K562 (cell line): ENCODE measurements at regions not wholly inside any gene's neighbourhood (a gene's known extent, or its start where the extent isn't known, plus 50 kb on each side); places are given as distances from the start of the nearest gene placed in this dataset.
"Not testable (repeated sequence)": the region's sequence is repeated elsewhere in the genome, so short reads cannot be mapped to it uniquely, and the experiment has no call there.

Source experiments
- ATAC-seq: fragments of 200-7000 bp; cut with Tn5 transposase; 3 replicates; pipeline ENCODE4 v1.9.1; 2020; ENCODE audit warnings: moderate library complexity
- BruUV-seq: library from RNA; stranded (reverse); fragments of 400-500 nt; replicated peaks from 2 replicates; lab custom pipeline; 2021; lab: Mats Ljungman, UMichigan
- CTCF ChIA-PET: fragments of 300-600 bp; formaldehyde crosslinking; extraction: SDS; loops from one replicate; lab custom pipeline; 2021; ENCODE audit warnings: low intra/inter-chr PET ratio; lab: Yijun Ruan, JAX
- POLR2A ChIA-PET: fragments of 300-600, 350-650 bp; sonication (Branson Sonifier 250); formaldehyde crosslinking; extraction: SDS; loops from one replicate; lab custom pipeline; 2021; ENCODE audit warnings: antibody characterized with exemption, inconsistent platforms; lab: Yijun Ruan, JAX
- DNase-seq, 4 experiments: peaks; one replicate each; pipeline versions ENCODE4 v3.0.0 to v3.0.0-alpha.2; 2011 to 2018; ENCODE audit warnings: low spot score in 3 of 4, mixed read lengths in 3 of 4; ENCODE audit errors: extremely low read depth in 1 of 4
- FAIRE-seq: peaks from 2 replicates; lab custom pipeline; 2011; peaks lifted over from hg19 to GRCh38; lab: Jason Lieb, UNC
- H2AFZ ChIP-seq: 2 replicates; pipeline ENCODE4 v1.6.0; 2011; ENCODE audit warnings: low read depth, low read length, control low read depth, inconsistent platforms
- H3K27ac ChIP-seq: fragments of 200-600 bp; 3 replicates; pipeline ENCODE4 v1.8.0; 2011; ENCODE audit warnings: low read depth, mild to moderate bottlenecking, control low read depth, inconsistent platforms, low read length, moderate library complexity, mixed read lengths; ENCODE audit errors: extremely low read depth
- H3K27me3 ChIP-seq, 2 experiments: fragments of 300-600 bp in 1 of 2; 2 replicates in 1 of 2; 3 replicates in 1 of 2; pipeline versions ENCODE4 v1.6.0 to v1.8.0; 2011; ENCODE audit warnings: inconsistent platforms in 2 of 2, low read length in 2 of 2, mild to moderate bottlenecking in 1 of 2, mixed read lengths in 1 of 2, moderate library complexity in 1 of 2; ENCODE audit not compliant: control insufficient read depth in 2 of 2, insufficient read depth in 2 of 2
- H3K36me3 ChIP-seq: fragments of 300-600 bp; 3 replicates; pipeline ENCODE4 v1.8.0; 2011; ENCODE audit warnings: mild to moderate bottlenecking, low read length, inconsistent platforms; ENCODE audit not compliant: control insufficient read depth, insufficient read depth
- H3K4me1 ChIP-seq, 2 experiments: fragments of 200-600 bp in 1 of 2; replicated peaks in 1 of 2; 2 replicates in 1 of 2; 3 replicates in 1 of 2; pipeline versions ENCODE4 v1.5.1 to v1.8.0; 2011; ENCODE audit warnings: inconsistent platforms in 2 of 2, low read length in 2 of 2, mild to moderate bottlenecking in 1 of 2, mixed read lengths in 1 of 2, moderate library complexity in 1 of 2; ENCODE audit not compliant: control insufficient read depth in 2 of 2, insufficient read depth in 2 of 2
- H3K4me2 ChIP-seq: 2 replicates; pipeline ENCODE4 v1.6.1; 2011; ENCODE audit warnings: low read length, control low read depth, inconsistent platforms, mixed read lengths; ENCODE audit not compliant: insufficient read depth
- H3K4me3 ChIP-seq: fragments of 200-600 bp; sonication (generic), shearing (Covaris generic); 2 replicates; pipeline ENCODE4 v1.5.1; 2016; ENCODE audit warnings: control low read depth, inconsistent platforms
- H3K79me2 ChIP-seq: fragments of 200-600 bp; 3 replicates; pipeline ENCODE4 v1.8.0; 2011; ENCODE audit warnings: low read length, inconsistent platforms; ENCODE audit not compliant: control insufficient read depth, insufficient read depth
- H3K9ac ChIP-seq, 2 experiments: 2 replicates each; pipeline versions ENCODE4 v1.6.0 to v1.6.1; 2011; ENCODE audit warnings: low read depth in 2 of 2, low read length in 2 of 2, control low read depth in 1 of 2, inconsistent platforms in 1 of 2, mild to moderate bottlenecking in 1 of 2, mixed read lengths in 1 of 2; ENCODE audit not compliant: insufficient read depth in 1 of 2
- H3K9me1 ChIP-seq: one replicate; pipeline ENCODE4 v1.6.0; 2011; ENCODE audit warnings: inconsistent platforms, mild to moderate bottlenecking, low read length, moderate library complexity; ENCODE audit not compliant: control insufficient read depth, insufficient read depth
- H3K9me3 ChIP-seq: replicated peaks from 2 replicates; pipeline ENCODE4 v1.5.1; 2011; ENCODE audit warnings: low read depth, low read length, inconsistent platforms; ENCODE audit not compliant: control insufficient read depth, insufficient read depth
- H4K20me1 ChIP-seq: replicated peaks from 2 replicates; pipeline ENCODE4 v1.6.1; 2011; ENCODE audit warnings: low read length, inconsistent platforms, mixed read lengths; ENCODE audit not compliant: control insufficient read depth, insufficient read depth
- ATF1 ChIP-seq, 2 experiments: fragments of 450-650 bp in 1 of 2; IDR thresholded peaks; 2 replicates each; pipeline ENCODE4 v1.6.1; 2016; ENCODE audit warnings: missing compliant biosample characterization in 1 of 2, missing genetic modification characterization in 1 of 2
- BHLHE40 ChIP-seq: IDR thresholded peaks from 2 replicates; pipeline ENCODE4 v1.6.1; 2011; ENCODE audit warnings: low read length, improper control_type of control experiment
- L3MBTL2 ChIP-seq: fragments of 450-650 bp; IDR thresholded peaks from 2 replicates; pipeline ENCODE4 v1.6.1; 2016; ENCODE audit warnings: mild to moderate bottlenecking, moderate library complexity
- SMC3 ChIP-seq: conservative IDR thresholded peaks from 2 replicates; pipeline ENCODE4 v1.6.1; 2011; ENCODE audit warnings: low read depth, low read length, improper control_type of control experiment; ENCODE audit not compliant: insufficient read depth
- WGBS: fragments of 100-300 bp; shearing (Covaris generic); methylation state at CpG from one replicate; pipeline ENCODE4 v1.1.6; 2016; ENCODE audit warnings: low coverage, mixed read lengths; ENCODE audit not compliant: insufficient coverage; ENCODE audit errors: missing lambda C conversion rate; 5-methylcytosine and 5-hydroxymethylcytosine counted together
- in situ Hi-C: fragments of 300-500 bp; cut with MboI; formaldehyde crosslinking; loops from 4 replicates; pipeline ENCODE4 v1.15.0; 2018; ENCODE audit warnings: inconsistent platforms, mixed read lengths
- intact Hi-C: fragments of 100-400 bp; cut with micrococcal nuclease; formaldehyde crosslinking; loops from 2 replicates; pipeline ENCODE4 v1.14.2; 2022
- TF ChIP-seq, protein P1 (sequence below): IDR thresholded peaks from 2 replicates; pipeline ENCODE4 v1.6.1; 2011; ENCODE audit warnings: borderline replicate concordance, low read depth, mild to moderate bottlenecking, moderate library complexity, low read length; ENCODE audit not compliant: insufficient read depth, poor library complexity, severe bottlenecking
- TF ChIP-seq, protein P2 (sequence below): sonication (generic); formaldehyde crosslinking; IDR thresholded peaks from 2 replicates; pipeline ENCODE4 v1.5.0; 2020; ENCODE audit warnings: missing genetic modification reagents
- TF ChIP-seq, protein P3 (sequence below): sonication (generic); formaldehyde crosslinking; IDR thresholded peaks from 2 replicates; pipeline ENCODE4 v1.9.0; 2022; ENCODE audit warnings: mild to moderate bottlenecking, missing genetic modification reagents

DNA sequence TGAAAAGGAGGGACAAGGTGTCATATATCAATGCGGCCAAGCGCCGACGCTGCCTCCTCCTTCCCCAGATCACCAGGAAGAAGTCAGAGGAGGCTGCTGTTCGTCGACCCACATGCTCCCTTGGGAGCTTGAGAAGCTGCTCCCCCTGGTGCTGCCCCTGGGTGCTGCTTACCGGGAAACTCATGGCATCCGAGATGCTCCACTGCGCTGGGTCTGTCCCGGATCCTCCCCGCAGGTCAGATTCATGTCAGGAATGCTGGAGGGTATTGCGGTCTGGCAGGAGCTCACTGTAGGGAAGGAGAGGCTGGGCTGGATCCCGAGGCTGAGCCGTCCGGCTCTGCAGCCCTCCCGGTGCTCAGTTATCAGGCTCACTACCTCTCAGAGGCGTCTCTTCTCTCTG is 123.7 kb upstream of the FAM20C start (continued):
- TF ChIP-seq, protein P1, sequence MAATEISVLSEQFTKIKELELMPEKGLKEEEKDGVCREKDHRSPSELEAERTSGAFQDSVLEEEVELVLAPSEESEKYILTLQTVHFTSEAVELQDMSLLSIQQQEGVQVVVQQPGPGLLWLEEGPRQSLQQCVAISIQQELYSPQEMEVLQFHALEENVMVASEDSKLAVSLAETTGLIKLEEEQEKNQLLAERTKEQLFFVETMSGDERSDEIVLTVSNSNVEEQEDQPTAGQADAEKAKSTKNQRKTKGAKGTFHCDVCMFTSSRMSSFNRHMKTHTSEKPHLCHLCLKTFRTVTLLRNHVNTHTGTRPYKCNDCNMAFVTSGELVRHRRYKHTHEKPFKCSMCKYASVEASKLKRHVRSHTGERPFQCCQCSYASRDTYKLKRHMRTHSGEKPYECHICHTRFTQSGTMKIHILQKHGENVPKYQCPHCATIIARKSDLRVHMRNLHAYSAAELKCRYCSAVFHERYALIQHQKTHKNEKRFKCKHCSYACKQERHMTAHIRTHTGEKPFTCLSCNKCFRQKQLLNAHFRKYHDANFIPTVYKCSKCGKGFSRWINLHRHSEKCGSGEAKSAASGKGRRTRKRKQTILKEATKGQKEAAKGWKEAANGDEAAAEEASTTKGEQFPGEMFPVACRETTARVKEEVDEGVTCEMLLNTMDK = peak; percentile 83
- 0 out of 2 replicates have a peak, but pooled peaks have one; percentile 9 for TF ChIP-seq SMC3
- no peak for TF ChIP-seq ATF1 (CRISPR knock-in tag; IDR thresholded peaks at IDR 0.05)
- 0 out of 2 replicates have a peak, but pooled peaks have one; percentile 28 for TF ChIP-seq ATF1 (tag; IDR thresholded peaks at IDR 0.05)
- TF ChIP-seq, protein P2, sequence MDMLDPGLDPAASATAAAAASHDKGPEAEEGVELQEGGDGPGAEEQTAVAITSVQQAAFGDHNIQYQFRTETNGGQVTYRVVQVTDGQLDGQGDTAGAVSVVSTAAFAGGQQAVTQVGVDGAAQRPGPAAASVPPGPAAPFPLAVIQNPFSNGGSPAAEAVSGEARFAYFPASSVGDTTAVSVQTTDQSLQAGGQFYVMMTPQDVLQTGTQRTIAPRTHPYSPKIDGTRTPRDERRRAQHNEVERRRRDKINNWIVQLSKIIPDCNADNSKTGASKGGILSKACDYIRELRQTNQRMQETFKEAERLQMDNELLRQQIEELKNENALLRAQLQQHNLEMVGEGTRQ (CRISPR knock-in tag) = peak; percentile 56
- TF ChIP-seq, protein P3, sequence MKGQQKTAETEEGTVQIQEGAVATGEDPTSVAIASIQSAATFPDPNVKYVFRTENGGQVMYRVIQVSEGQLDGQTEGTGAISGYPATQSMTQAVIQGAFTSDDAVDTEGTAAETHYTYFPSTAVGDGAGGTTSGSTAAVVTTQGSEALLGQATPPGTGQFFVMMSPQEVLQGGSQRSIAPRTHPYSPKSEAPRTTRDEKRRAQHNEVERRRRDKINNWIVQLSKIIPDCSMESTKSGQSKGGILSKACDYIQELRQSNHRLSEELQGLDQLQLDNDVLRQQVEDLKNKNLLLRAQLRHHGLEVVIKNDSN (CRISPR knock-in tag) = peak; percentile 81
- peak; percentile 31; the same call in 1 of the 2 replicates for TF ChIP-seq BHLHE40
- TF ChIP-seq L3MBTL2 = peak; percentile 91

DNA sequence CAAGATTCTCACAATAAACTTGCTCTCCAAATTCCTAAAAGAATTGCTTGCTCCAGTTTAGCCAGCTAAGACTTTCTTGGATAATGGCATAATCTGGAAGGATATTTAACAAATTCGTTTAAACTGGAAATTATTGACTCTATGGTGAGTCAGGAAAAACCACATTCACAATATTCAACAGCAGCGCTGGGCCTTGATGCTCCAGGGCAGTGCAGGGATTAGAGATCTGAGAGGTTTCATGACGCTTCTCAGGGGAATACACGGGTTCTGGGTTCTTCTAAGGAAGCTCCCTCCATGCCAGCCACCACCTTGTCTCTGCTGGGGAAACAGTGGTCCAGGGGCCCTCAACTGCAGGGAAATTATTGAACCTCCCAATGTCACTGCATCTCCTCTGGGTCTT is 123.3 kb upstream of the FAM20C start:
- DNase-seq, intact Hi-C loops, ATAC-seq, H3K4me3 ChIP-seq, CTCF ChIA-PET, H3K4me1 ChIP-seq, H2AFZ ChIP-seq, H3K9me1 ChIP-seq, H3K36me3 ChIP-seq, POLR2A ChIA-PET, BruUV-seq, in situ Hi-C loops, H3K27ac ChIP-seq, H4K20me1 ChIP-seq, FAIRE-seq, H3K79me2 ChIP-seq, H3K9me3 ChIP-seq, H3K4me2 ChIP-seq, H3K9ac ChIP-seq: not testable (repeated sequence)
- peaks cover 34 to 48% of the 10 kb centered on the region in 2 experiments for H3K27me3 ChIP-seq
- WGBS = no CpG with 5 or more reads among the region's 4 CpGs

DNA sequence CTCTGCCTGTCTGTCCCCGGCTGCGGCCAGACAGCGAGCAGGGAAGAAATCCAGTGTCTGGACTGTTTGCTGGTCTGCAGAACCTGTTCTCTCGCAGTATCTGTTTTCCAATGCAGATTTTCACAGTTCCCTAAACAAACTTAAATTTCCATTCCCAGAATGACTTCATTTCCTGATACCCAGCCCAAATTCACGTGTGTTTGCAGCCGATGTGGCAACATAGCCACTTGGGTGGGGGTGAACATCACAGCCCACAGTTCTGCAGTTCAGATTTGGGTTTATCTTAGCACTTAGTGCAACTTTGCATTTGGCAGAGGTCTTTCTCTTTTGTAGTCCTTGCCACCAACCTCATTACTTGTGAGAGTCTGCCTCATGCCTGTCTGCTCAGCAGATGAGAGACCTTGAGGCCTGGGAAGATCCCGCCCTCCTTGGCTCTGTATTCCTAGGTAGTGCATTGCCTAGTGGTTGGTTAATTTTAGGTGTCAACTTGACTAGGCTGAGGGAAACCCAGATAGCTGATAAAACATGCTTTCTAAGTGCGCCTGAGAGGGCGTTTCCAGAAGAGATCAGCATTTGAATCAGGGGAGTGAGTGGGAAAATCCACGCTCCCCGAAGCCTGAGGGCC is 122.8 kb upstream of the FAM20C start:
- 4% methylated on average over 6 of the region's 11 CpGs for WGBS
- H3K4me2 ChIP-seq, H3K9ac ChIP-seq, H3K27ac ChIP-seq, H3K4me1 ChIP-seq, CTCF ChIA-PET, H4K20me1 ChIP-seq, DNase-seq, POLR2A ChIA-PET, H2AFZ ChIP-seq, H3K9me3 ChIP-seq, ATAC-seq, H3K36me3 ChIP-seq, BruUV-seq, H3K9me1 ChIP-seq, intact Hi-C loops, in situ Hi-C loops, H3K79me2 ChIP-seq, H3K4me3 ChIP-seq, FAIRE-seq: not testable (repeated sequence)
- H3K27me3 ChIP-seq = peaks cover 34 to 43% of the 10 kb centered on the region in 2 experiments
